ENCODE measurements at regions not wholly inside any gene's neighbourhood (a gene's known extent, or its start where the extent isn't known, plus 50 kb on each side); places are given as distances from the start of the nearest gene placed in this dataset.

- Histone ChIP-seq H3K4me3 (replicated peaks; ENCODE audit: low read depth, low read length) (peak overlapping the region; percentile 66), H3K27me3 (replicated peaks; ENCODE audit: control insufficient read depth, insufficient read depth, low read length) (no peaks in the 10 kb centered on the region), H3K36me3 (ENCODE audit: control insufficient read depth, insufficient read depth, low read length) (no peaks in the 10 kb centered on the region)
- DNase-seq (ENCODE audit: extremely low read depth, insufficient read length): peak; percentile 92
- no peak for TF ChIP-seq CTCF (IDR thresholded peaks at IDR 0.05; ENCODE audit: insufficient read depth, low read length, poor library complexity, severe bottlenecking)
Measured at GRCh38 chr3:72447059-72447946, 400.9 kb downstream of the SHQ1 start.

- TF ChIP-seq CTCF (IDR thresholded peaks at IDR 0.05; ENCODE audit: insufficient read depth, low read length, poor library complexity, severe bottlenecking): peak; percentile 13
- H3K4me3 ChIP-seq (replicated peaks; ENCODE audit: low read depth, low read length): peak within 1 kb of the TSS; percentile 66
- H3K36me3 ChIP-seq (ENCODE audit: control insufficient read depth, insufficient read depth, low read length): no peaks in the 10 kb centered on the region
- no peak for DNase-seq (ENCODE audit: extremely low read depth, insufficient read length)
- H3K27me3 ChIP-seq (replicated peaks; ENCODE audit: control insufficient read depth, insufficient read depth, low read length): no peaks in the 10 kb centered on the region
Measured at GRCh38 chr3:72446218-72447058, 401.8 kb downstream of the SHQ1 start, which contains the start of gene RYBP. RYBP (minus strand) TSS chr3:72446621.

GRCh38 chr3:72445827-72446217 is 402.4 kb downstream of the SHQ1 start:
- TF ChIP-seq CTCF (IDR thresholded peaks at IDR 0.05; ENCODE audit: insufficient read depth, low read length, poor library complexity, severe bottlenecking): no peak
- Histone ChIP-seq H3K27me3 (replicated peaks; ENCODE audit: control insufficient read depth, insufficient read depth, low read length) (no peaks in the 10 kb centered on the region), H3K4me3 (replicated peaks; ENCODE audit: low read depth, low read length) (peak overlapping the region; percentile 66), H3K36me3 (ENCODE audit: control insufficient read depth, insufficient read depth, low read length) (no peaks in the 10 kb centered on the region)
- no peak for DNase-seq (ENCODE audit: extremely low read depth, insufficient read length)

GRCh38 chr3:72444656-72445223 is 403.5 kb downstream of the SHQ1 start:
- Histone ChIP-seq H3K27me3 (replicated peaks; ENCODE audit: control insufficient read depth, insufficient read depth, low read length) (no peaks in the 10 kb centered on the region), H3K36me3 (ENCODE audit: control insufficient read depth, insufficient read depth, low read length) (no peaks in the 10 kb centered on the region), H3K4me3 (replicated peaks; ENCODE audit: low read depth, low read length) (peak overlapping the region; percentile 45)
- TF ChIP-seq CTCF (IDR thresholded peaks at IDR 0.05; ENCODE audit: insufficient read depth, low read length, poor library complexity, severe bottlenecking): no peak
- no peak for DNase-seq (ENCODE audit: extremely low read depth, insufficient read length)

GRCh38 chr3:72442759-72443158 is 405.5 kb downstream of the SHQ1 start:
- Histone ChIP-seq H3K27me3 (replicated peaks; ENCODE audit: control insufficient read depth, insufficient read depth, low read length) (no peaks in the 10 kb centered on the region), H3K4me3 (replicated peaks; ENCODE audit: low read depth, low read length) (no peak overlapping the region), H3K36me3 (ENCODE audit: control insufficient read depth, insufficient read depth, low read length) (no peaks in the 10 kb centered on the region)
- no peak for DNase-seq (ENCODE audit: extremely low read depth, insufficient read length)
- TF ChIP-seq CTCF (IDR thresholded peaks at IDR 0.05; ENCODE audit: insufficient read depth, low read length, poor library complexity, severe bottlenecking): no peak
